RWPE1 (cell line): ENCODE measurements at regions not wholly inside any gene's neighbourhood (a gene's known extent, or its start where the extent isn't known, plus 50 kb on each side); places are given as distances from the start of the nearest gene placed in this dataset.

Experiments
- CTCF ChIA-PET: fragments of 350-600 bp; sonication (Branson Sonifier 250); formaldehyde crosslinking; extraction: SDS; loops from one replicate; lab custom pipeline; 2021; lab: Yijun Ruan, JAX
- POLR2A ChIA-PET: fragments of 400-600 bp; formaldehyde crosslinking; extraction: SDS; loops from one replicate; lab custom pipeline; 2020; ENCODE audit warnings: antibody characterized with exemption; ENCODE audit not compliant: low non-redundant PET; lab: Yijun Ruan, JAX
- DNase-seq: peaks from one replicate; pipeline ENCODE4 v3.0.0; 2012; ENCODE audit warnings: low spot score
- H3K27ac ChIP-seq: fragments of 450-650 bp; 2 replicates; pipeline ENCODE4 v1.5.1; 2017
- CTCF ChIP-seq: fragments of 450-650 bp; conservative IDR thresholded peaks from 2 replicates; pipeline ENCODE4 v1.5.1; 2017; ENCODE audit warnings: low read depth, mild to moderate bottlenecking

DNA sequence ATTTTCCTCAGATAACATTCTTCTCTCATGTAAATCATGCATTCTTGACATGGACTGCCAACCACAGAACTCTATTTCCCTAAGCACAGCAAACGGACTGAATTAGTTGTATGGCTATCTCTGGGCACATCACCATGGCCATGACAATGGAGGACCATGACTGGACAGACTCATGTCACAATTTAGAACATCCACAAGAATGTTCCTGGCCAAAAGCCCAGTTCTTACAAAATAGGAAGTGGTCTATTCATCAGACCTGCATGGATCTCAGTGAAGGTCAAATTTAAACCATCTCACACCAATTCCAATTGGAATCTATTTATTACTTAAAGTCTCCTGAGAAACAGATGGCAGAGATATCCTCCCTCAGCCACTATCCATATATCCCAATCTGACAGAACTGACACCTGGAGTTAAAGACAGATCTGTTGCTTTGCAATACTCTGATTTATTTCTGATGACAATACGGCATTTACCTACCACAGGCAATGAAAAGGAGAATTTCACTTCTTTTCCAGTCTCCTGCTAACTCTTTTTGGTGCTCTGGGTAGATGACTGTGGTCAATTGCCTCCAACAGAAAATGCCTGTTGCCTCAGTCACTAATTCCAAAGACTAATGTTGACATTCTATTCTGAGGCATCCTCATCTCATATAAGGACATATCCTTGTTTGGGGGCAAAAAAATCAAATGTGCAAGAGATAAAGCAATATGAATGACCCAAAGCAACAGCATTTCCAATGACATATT, 254.8 kb downstream of the HTR7 start:
- H3K27ac ChIP-seq, result no peak overlapping the region
- no peak for TF ChIP-seq CTCF
- ChIA-PET CTCF (interaction anchor here (0.7 kb wide), 1 partner anchor 1011 kb away, joined by 5 read pairs; no protein-coding TSS in a partner anchor), POLR2A (no interaction called here)
- peak; percentile 13 for DNase-seq

GRCh38 chr10:90604636-90605035, 253.2 kb downstream of the HTR7 start:
- CTCF ChIA-PET, result no interaction called here
- DNase-seq, result no peak
- POLR2A ChIA-PET, result no interaction called here
- H3K27ac ChIP-seq, result no peak overlapping the region
- TF ChIP-seq CTCF, result no peak

DNA sequence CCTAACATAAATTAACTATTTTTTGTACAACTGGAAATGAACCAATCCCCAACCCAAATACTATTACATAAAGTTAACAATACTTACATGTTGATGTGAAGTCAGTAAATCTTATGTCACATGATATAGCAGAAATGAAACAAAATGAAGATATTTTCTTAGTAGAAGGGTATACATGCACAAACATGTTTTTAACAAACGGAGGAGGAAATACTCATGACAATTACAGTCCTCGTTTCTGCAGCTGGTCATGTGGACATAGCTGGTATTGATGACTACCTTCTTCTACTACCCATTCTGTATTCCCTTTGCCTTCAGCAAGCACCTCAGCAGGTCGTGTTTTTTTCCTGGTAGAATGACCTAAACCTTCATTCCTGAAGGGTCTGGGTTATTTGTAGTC, 252.3 kb downstream of the HTR7 start:
- no peak for TF ChIP-seq CTCF
- ChIA-PET CTCF (no interaction called here), POLR2A (no interaction called here)
- H3K27ac ChIP-seq, result no peak overlapping the region
- DNase-seq, result no peak

DNA sequence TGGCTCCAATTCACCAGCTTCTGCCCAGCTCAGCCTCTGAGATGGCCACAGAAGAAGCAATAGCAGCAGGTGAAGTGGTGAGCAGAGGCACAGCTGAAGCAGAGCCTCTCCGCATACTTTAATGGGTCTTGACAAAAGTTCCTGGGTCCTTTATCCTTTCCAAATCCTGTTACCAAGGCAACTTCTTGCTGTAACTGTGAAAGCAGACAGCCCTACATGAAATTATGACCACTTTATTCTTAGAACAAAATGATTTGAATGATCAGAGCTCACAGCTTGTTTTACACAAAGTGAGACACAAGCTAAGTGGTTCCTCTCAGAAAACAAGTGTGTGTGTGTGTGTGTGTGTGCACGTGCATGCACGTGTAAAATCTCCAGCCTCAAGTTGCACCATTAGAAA, 245.6 kb downstream of the HTR7 start:
- ChIA-PET CTCF (no interaction called here), POLR2A (no interaction called here)
- no peak overlapping the region for H3K27ac ChIP-seq
- TF ChIP-seq CTCF, result no peak
- no peak for DNase-seq

DNA sequence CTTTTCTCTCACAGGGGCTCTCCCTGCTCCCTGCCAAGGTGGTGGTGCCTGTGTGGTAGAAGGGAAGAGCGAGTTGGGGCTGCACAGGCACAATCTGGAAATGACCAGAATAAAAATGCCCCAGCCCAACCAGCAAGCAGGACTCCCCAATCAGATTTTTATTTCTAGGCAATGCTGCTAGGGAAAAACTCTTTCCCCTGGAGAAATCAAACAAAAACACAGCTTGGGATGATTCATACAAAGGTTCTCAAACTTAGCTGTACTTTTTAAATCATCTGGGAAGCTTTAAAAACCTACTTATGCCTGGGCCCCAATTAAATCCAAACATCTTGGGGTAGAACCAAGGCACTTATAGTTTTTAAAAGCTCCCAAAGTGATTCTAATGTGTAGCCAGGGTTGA, 243.2 kb downstream of the HTR7 start:
- no peak for DNase-seq
- CTCF ChIA-PET, result no interaction called here
- POLR2A ChIA-PET, result no interaction called here
- no peak overlapping the region for H3K27ac ChIP-seq
- no peak for TF ChIP-seq CTCF

DNA sequence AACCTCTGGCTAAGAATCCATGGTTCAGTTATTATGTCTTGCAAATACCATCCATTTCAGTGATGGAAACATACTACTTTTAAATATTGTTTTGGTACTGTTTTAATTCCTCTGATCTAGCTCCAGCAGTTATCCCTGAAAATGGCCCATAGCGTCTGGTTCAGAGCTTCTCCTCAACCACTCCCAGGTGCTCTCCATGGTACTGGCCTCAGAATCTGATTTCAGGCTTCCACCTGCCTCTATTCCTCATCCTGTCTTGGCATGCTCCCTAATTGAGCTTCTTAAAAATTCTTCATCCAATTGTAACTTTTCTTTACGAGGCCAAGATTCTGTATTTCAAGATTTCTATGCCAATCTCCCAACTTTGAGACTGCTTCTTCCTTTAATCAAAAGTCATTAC, 236.3 kb downstream of the HTR7 start:
- no peak for TF ChIP-seq CTCF
- peak; percentile 16 for DNase-seq
- POLR2A ChIA-PET, result no interaction called here
- H3K27ac ChIP-seq, result no peak overlapping the region
- CTCF ChIA-PET, result interaction anchor here (0.6 kb wide), 1 partner anchor 511 kb away, joined by 3 read pairs; no protein-coding TSS in a partner anchor
